ENCODE measurements at regions not wholly inside any gene's neighbourhood (a gene's known extent, or its start where the extent isn't known, plus 50 kb on each side); places are given as distances from the start of the nearest gene placed in this dataset.

- TF ChIP-seq POLR2A (IDR thresholded peaks at IDR 0.05) (no peak), CTCF (IDR thresholded peaks at IDR 0.05) (no peak)
- WGBS, 2 donors = 47 to 58% methylated on average over 3 of the region's 3 CpGs
Observed at GRCh38 chr2:146912536-146912935, 932.3 kb upstream of the ACVR2A start.

GRCh38 chr2:146908776-146909175 is 936.1 kb upstream of the ACVR2A start:
- no peak for DNase-seq
- 46 to 73% methylated on average over 3 of the region's 3 CpGs for WGBS, 2 donors
- intact Hi-C loops (cut with DNase I; ENCODE audit: low total_unique reads) = no loop called here

More at GRCh38 chr2:146912536-146912935, 932.3 kb upstream of the ACVR2A start:
- no peak overlapping the region for H3K4me3 ChIP-seq
- no peak for DNase-seq
- no peak overlapping the region for H3K27ac ChIP-seq
- intact Hi-C loops (cut with DNase I; ENCODE audit: low total_unique reads) = no loop called here
- no peaks in the 10 kb centered on the region for H3K27me3 ChIP-seq
- H3K9me3 ChIP-seq = no peaks in the 10 kb centered on the region
- no peaks in the 10 kb centered on the region for H3K36me3 ChIP-seq (ENCODE audit: low read depth, missing control alignments)
- H3K4me1 ChIP-seq = no peaks in the 10 kb centered on the region

GRCh38 chr2:146898083-146898482 is 946.7 kb upstream of the ACVR2A start:
- TF ChIP-seq CTCF (IDR thresholded peaks at IDR 0.05) (no peak), POLR2A (IDR thresholded peaks at IDR 0.05) (no peak)
- Histone ChIP-seq H3K9me3 (no peaks in the 10 kb centered on the region), H3K27me3 (no peaks in the 10 kb centered on the region), H3K27ac (no peak overlapping the region), H3K4me1 (no peaks in the 10 kb centered on the region), H3K36me3 (ENCODE audit: low read depth, missing control alignments) (no peaks in the 10 kb centered on the region), H3K4me3 (no peak overlapping the region)
- no peak for DNase-seq
- intact Hi-C loops (cut with DNase I; ENCODE audit: low total_unique reads) = no loop called here
- 64 to 67% methylated on average over 1 of the region's 1 CpG for WGBS, 2 donors

More at GRCh38 chr2:146908776-146909175, 936.1 kb upstream of the ACVR2A start:
- no peak overlapping the region for H3K27ac ChIP-seq
- no peaks in the 10 kb centered on the region for H3K4me1 ChIP-seq
- H3K27me3 ChIP-seq = no peaks in the 10 kb centered on the region
- H3K36me3 ChIP-seq (ENCODE audit: low read depth, missing control alignments) = no peaks in the 10 kb centered on the region
- H3K9me3 ChIP-seq = no peaks in the 10 kb centered on the region
- no peak for TF ChIP-seq CTCF (IDR thresholded peaks at IDR 0.05)
- TF ChIP-seq POLR2A (IDR thresholded peaks at IDR 0.05) = no peak
- H3K4me3 ChIP-seq = no peak overlapping the region

- WGBS, 2 donors = 88 to 89% methylated on average over 1 of the region's 1 CpG
- intact Hi-C loops (cut with DNase I; ENCODE audit: low total_unique reads) = no loop called here
- TF ChIP-seq CTCF (IDR thresholded peaks at IDR 0.05) (no peak), POLR2A (IDR thresholded peaks at IDR 0.05) (no peak)
- Histone ChIP-seq H3K27ac (no peak overlapping the region), H3K27me3 (no peaks in the 10 kb centered on the region), H3K4me3 (no peak overlapping the region), H3K36me3 (ENCODE audit: low read depth, missing control alignments) (no peaks in the 10 kb centered on the region), H3K4me1 (no peaks in the 10 kb centered on the region), H3K9me3 (no peaks in the 10 kb centered on the region)
- no peak for DNase-seq
Observed at GRCh38 chr2:146894514-146894913, 950.3 kb upstream of the ACVR2A start.

GRCh38 chr2:146893500-146894041 is 951.3 kb upstream of the ACVR2A start:
- H3K27ac ChIP-seq = no peak overlapping the region
- no peak for DNase-seq

More at GRCh38 chr2:146893500-146894041, 951.3 kb upstream of the ACVR2A start:
- H3K36me3 ChIP-seq (ENCODE audit: low read depth, missing control alignments) = no peaks in the 10 kb centered on the region
- H3K4me1 ChIP-seq = no peaks in the 10 kb centered on the region
- 66 to 78% methylated on average over 5 of the region's 5 CpGs for WGBS, 2 donors
- H3K27me3 ChIP-seq = no peaks in the 10 kb centered on the region
- no peak for TF ChIP-seq CTCF (IDR thresholded peaks at IDR 0.05)
- no peak for TF ChIP-seq POLR2A (IDR thresholded peaks at IDR 0.05)
- no peaks in the 10 kb centered on the region for H3K9me3 ChIP-seq
- intact Hi-C loops (cut with DNase I; ENCODE audit: low total_unique reads) = no loop called here
- no peak overlapping the region for H3K4me3 ChIP-seq

All from testis (tissue), 2 donors.